AG09319 (cell line): ENCODE measurements at regions not wholly inside any gene's neighbourhood (a gene's known extent, or its start where the extent isn't known, plus 50 kb on each side); places are given as distances from the start of the nearest gene placed in this dataset.
"Not testable (repeated sequence)": the region's sequence is repeated elsewhere in the genome, so short reads cannot be mapped to it uniquely, and the experiment has no call there.

Experiments used
- DNase-seq: peaks from one replicate; pipeline ENCODE4 v3.0.0-alpha.2; 2010; ENCODE audit warnings: low read depth; ENCODE audit errors: extremely low read depth
- CTCF ChIP-seq: IDR thresholded peaks from 2 replicates; pipeline ENCODE4 v1.5.1; 2011; ENCODE audit warnings: low read depth, mild to moderate bottlenecking, inconsistent platforms, low read length, moderate library complexity

DNA sequence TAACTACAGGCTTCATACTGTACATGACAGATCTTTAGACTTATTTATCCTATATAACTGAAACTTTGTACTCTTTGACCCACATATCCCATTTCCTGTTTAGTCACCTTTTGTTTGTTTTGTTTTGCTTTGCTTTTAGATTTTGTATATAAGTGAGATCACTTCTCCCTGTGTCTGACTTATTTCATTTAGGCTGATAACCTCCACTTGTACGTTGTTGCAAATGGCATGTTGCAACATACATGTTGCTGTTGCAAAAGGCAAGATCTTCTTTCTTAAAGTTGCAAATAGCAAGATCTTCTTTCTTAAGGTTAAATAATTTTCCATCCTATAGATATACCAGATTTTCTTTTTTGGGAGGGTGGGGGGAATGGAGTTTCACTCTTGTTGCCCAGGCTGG lies 341.5 kb downstream of the OTUD1 start:
- no peak for TF ChIP-seq CTCF
- DNase-seq: no peak

- TF ChIP-seq CTCF: no peak
- DNase-seq: no peak
Observed at GRCh38 chr10:23786594-23786993, 347.7 kb downstream of the OTUD1 start.

- no peak for TF ChIP-seq CTCF
- no peak for DNase-seq
Observed at GRCh38 chr10:23793577-23793976, 354.7 kb downstream of the OTUD1 start.

DNA sequence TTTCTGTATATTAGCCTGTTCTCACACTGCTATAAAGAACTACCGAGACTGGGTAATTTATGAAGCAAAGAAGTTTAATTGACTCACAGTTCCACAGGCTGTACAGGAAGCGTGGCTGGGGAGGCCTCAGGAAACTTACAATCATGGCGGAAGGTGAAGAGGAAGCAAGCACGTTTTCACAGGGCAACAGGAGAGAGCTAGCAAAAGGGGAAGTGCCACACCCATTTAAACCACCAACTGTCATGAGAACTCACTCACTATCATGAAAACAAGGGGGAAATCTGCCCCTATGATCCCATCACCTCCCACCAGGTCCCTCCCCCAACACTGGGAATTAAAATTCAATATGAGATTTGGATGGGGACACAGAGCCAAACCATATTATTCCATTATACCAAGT lies 358.6 kb downstream of the OTUD1 start:
- DNase-seq: not testable (repeated sequence)

DNA sequence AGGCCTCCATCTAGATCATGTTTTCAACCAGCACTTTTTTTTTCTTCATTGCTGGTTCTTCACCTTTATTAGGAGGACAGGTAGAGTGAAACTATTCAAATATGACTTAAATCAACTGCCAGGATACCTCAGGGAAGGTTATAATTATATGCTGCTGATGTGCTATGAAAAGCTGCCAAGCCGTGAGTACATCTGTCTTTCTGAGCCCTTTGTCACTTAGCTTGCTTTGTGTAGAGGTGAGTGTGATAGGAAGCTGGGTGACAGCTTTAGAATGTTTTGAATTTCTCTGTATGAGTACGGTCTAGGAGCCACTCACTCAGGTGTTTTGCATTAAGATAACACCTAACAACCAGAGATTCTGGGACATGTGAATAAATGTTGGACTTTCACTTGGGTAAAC lies 365.2 kb downstream of the OTUD1 start:
- TF ChIP-seq CTCF: no peak

GRCh38 chr10:23813687-23814086 lies 374.8 kb downstream of the OTUD1 start:
- DNase-seq: no peak
- no peak for TF ChIP-seq CTCF

More for the DNA sequence above, 365.2 kb downstream of the OTUD1 start:
- no peak for DNase-seq

GRCh38 chr10:23818484-23818883 lies 379.6 kb downstream of the OTUD1 start:
- no peak for TF ChIP-seq CTCF
- DNase-seq: no peak

- TF ChIP-seq CTCF: no peak
- no peak for DNase-seq
Observed at GRCh38 chr10:23820792-23821191, 381.9 kb downstream of the OTUD1 start.
